MM.1S (cell line): ENCODE measurements at regions not wholly inside any gene's neighbourhood (a gene's known extent, or its start where the extent isn't known, plus 50 kb on each side); places are given as distances from the start of the nearest gene placed in this dataset.

Experiments
- EZH2phosphoT487 ChIP-seq: fragments of 300-600 bp; sonication (generic); IDR thresholded peaks from 2 replicates; pipeline ENCODE4 v1.6.1; 2018; ENCODE audit warnings: antibody characterized with exemption, low read length
- TF ChIP-seq, protein P1 (sequence below): fragments of 300-600 bp; sonication (generic); IDR thresholded peaks from 2 replicates; pipeline ENCODE4 v1.5.1; 2016; ENCODE audit warnings: antibody characterized with exemption, low read length, mixed read lengths

DNA sequence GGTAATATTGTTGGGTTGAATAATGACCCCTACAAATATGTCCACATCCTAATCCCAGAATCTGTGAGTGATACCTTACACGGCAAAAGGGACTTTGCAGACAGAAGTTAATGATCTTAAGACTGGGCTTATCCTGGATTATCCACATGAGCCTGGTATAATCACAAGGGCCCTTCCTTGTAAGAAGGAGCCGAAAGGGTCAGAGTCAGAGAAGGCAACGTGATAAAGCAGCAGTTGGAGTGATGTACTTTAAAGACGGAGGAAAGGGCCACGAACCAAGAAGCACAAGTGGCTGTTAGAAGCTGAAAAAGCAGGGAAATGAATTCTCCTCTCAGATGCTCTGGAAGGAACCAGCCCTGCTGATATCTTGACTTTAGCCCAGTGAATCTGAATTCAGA, 137.8 kb downstream of the UTP18 start:
- TF ChIP-seq, protein P1, sequence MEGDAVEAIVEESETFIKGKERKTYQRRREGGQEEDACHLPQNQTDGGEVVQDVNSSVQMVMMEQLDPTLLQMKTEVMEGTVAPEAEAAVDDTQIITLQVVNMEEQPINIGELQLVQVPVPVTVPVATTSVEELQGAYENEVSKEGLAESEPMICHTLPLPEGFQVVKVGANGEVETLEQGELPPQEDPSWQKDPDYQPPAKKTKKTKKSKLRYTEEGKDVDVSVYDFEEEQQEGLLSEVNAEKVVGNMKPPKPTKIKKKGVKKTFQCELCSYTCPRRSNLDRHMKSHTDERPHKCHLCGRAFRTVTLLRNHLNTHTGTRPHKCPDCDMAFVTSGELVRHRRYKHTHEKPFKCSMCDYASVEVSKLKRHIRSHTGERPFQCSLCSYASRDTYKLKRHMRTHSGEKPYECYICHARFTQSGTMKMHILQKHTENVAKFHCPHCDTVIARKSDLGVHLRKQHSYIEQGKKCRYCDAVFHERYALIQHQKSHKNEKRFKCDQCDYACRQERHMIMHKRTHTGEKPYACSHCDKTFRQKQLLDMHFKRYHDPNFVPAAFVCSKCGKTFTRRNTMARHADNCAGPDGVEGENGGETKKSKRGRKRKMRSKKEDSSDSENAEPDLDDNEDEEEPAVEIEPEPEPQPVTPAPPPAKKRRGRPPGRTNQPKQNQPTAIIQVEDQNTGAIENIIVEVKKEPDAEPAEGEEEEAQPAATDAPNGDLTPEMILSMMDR: no peak
- no peak for TF ChIP-seq EZH2phosphoT487
